HG02759 (cell line): ENCODE measurements at regions not wholly inside any gene's neighbourhood (a gene's known extent, or its start where the extent isn't known, plus 50 kb on each side); places are given as distances from the start of the nearest gene placed in this dataset.

Experiments
- ATAC-seq: cut with Tn5 transposase; IDR thresholded peaks from one replicate; pipeline ENCODE4 v1.9.1; 2021; ENCODE audit warnings: mild to moderate bottlenecking, moderate library complexity; ENCODE audit not compliant: unreplicated experiment

- no peak for ATAC-seq
These were observed 837.3 kb downstream of the PCDH7 start for GRCh38 chr4:31557437-31557836.

- no peak for ATAC-seq
These were observed 853.4 kb downstream of the PCDH7 start for GRCh38 chr4:31573554-31573953.

- ATAC-seq, result no peak
These were observed 855.3 kb downstream of the PCDH7 start for GRCh38 chr4:31575504-31575903.

- ATAC-seq, result no peak
These were observed 860.7 kb downstream of the PCDH7 start for GRCh38 chr4:31580843-31581242.

GRCh38 chr4:31585503-31585902, 865.3 kb downstream of the PCDH7 start:
- no peak for ATAC-seq

GRCh38 chr4:31592293-31592692, 872.1 kb downstream of the PCDH7 start:
- no peak for ATAC-seq

- no peak for ATAC-seq
These were observed 875.3 kb downstream of the PCDH7 start for GRCh38 chr4:31595496-31595895.

- ATAC-seq, result no peak
These were observed 878.5 kb downstream of the PCDH7 start for GRCh38 chr4:31598639-31599038.

- no peak for ATAC-seq
These were observed 881.6 kb downstream of the PCDH7 start for GRCh38 chr4:31601793-31602192.

GRCh38 chr4:31613946-31614623, 893.9 kb downstream of the PCDH7 start:
- ATAC-seq, result no peak

- no peak for ATAC-seq
These were observed 897.5 kb downstream of the PCDH7 start for GRCh38 chr4:31617667-31618066.

- ATAC-seq, result no peak
These were observed 900.3 kb downstream of the PCDH7 start for GRCh38 chr4:31620476-31620875.

GRCh38 chr4:31645236-31645635, 925.1 kb downstream of the PCDH7 start:
- ATAC-seq, result no peak

- ATAC-seq, result no peak
These were observed 927.6 kb downstream of the PCDH7 start for GRCh38 chr4:31647786-31648185.

- ATAC-seq, result no peak
These were observed 929.7 kb downstream of the PCDH7 start for GRCh38 chr4:31649878-31650277.

GRCh38 chr4:31651541-31651940, 931.4 kb downstream of the PCDH7 start:
- no peak for ATAC-seq

- ATAC-seq, result no peak
These were observed 935.2 kb downstream of the PCDH7 start for GRCh38 chr4:31655328-31655727.

- ATAC-seq, result no peak
These were observed 937.8 kb downstream of the PCDH7 start for GRCh38 chr4:31657859-31658570.

GRCh38 chr4:31660916-31661315, 940.7 kb downstream of the PCDH7 start:
- ATAC-seq, result no peak

GRCh38 chr4:31662951-31663350, 942.8 kb downstream of the PCDH7 start:
- ATAC-seq, result no peak

GRCh38 chr4:31667686-31668085, 947.5 kb downstream of the PCDH7 start:
- no peak for ATAC-seq

- ATAC-seq, result no peak
These were observed 954.3 kb downstream of the PCDH7 start for GRCh38 chr4:31674313-31674947.
